ENCODE measurements at regions not wholly inside any gene's neighbourhood (a gene's known extent, or its start where the extent isn't known, plus 50 kb on each side); places are given as distances from the start of the nearest gene placed in this dataset.

- Histone ChIP-seq H3K36me3 (ENCODE audit: control insufficient read depth in 1 of 2, insufficient read depth in 2 of 2, low read length in 2 of 2) (no peaks in the 10 kb centered on the region), H4K20me1 (ENCODE audit: insufficient read depth) (no peaks in the 10 kb centered on the region), H3K4me1 (ENCODE audit: control insufficient read depth in 1 of 2, insufficient read depth in 2 of 2, low read length in 2 of 2) (peaks cover 7 to 16% of the 10 kb centered on the region in 2 experiments; a peak in 3 of 4 replicates), H3K79me2 (ENCODE audit: insufficient read depth, low read length) (no peaks in the 10 kb centered on the region), H3K9me3 (ENCODE audit: control insufficient read depth in 1 of 2, insufficient read depth in 1 of 2, low read depth in 1 of 2, low read length in 2 of 2) (no peaks in the 10 kb centered on the region), H3K4me3 (replicated peaks in 1 of 2; ENCODE audit: low read depth in 1 of 2, low read length in 2 of 2) (no peak overlapping the region), H3K4me2 (ENCODE audit: low read length) (no peak overlapping the region), H2AFZ (ENCODE audit: low read depth, low read length, poor library complexity, severe bottlenecking) (no peak overlapping the region), H3K9ac (ENCODE audit: low read length) (no peak overlapping the region), H3K27me3 (ENCODE audit: insufficient read depth, low read length) (no peaks in the 10 kb centered on the region), H3K27ac (ENCODE audit: low read depth, low read length) (no peak overlapping the region), H3K9me2 (ENCODE audit: insufficient read depth) (no peaks in the 10 kb centered on the region)
- ChIA-PET CTCF (no interaction called here), POLR2A (no interaction called here), RAD21 (ENCODE audit: low non-redundant PET in 1 of 2, low total read pairs in 2 of 2, uncharacterized antibody in 2 of 2, unreplicated experiment in 2 of 2) (no interaction called here)
- BruUV-seq (replicated peaks): no TSS peak
- no peak for DNase-seq (ENCODE audit: low read depth, low spot score)
- intact Hi-C loops (cut with micrococcal nuclease): no loop called here
- ATAC-seq: no peak
- TF ChIP-seq ZBTB33 (IDR thresholded peaks at IDR 0.05; ENCODE audit: extremely low read depth, insufficient replicate concordance, low read length) (no peak), ZNF274 (IDR thresholded peaks at IDR 0.05; ENCODE audit: low read depth, low read length) (no peak), RAD21 (IDR thresholded peaks at IDR 0.05; ENCODE audit: low read depth) (no peak), POLR2AphosphoS5 (IDR thresholded peaks at IDR 0.05; ENCODE audit: low read depth, low read length) (no peak), SIN3A (IDR thresholded peaks at IDR 0.05; ENCODE audit: low read depth) (no peak), TCF7L2 (IDR thresholded peaks at IDR 0.05; ENCODE audit: borderline replicate concordance, extremely low read depth, insufficient read depth, insufficient read length) (no peak), YY1 (IDR thresholded peaks at IDR 0.05; ENCODE audit: extremely low read depth, insufficient replicate concordance, low read depth, low read length) (no peak), EZH2phosphoT487 (IDR thresholded peaks at IDR 0.05; ENCODE audit: borderline replicate concordance) (no peak), POLR2A (IDR thresholded peaks at IDR 0.05; ENCODE audit: borderline replicate concordance, extremely low read depth, insufficient read depth, insufficient read length) (no peak), EGR1 (IDR thresholded peaks at IDR 0.05; ENCODE audit: low read depth) (no peak), MAX (IDR thresholded peaks at IDR 0.05) (no peak)
- TF ChIP-seq, protein P1, sequence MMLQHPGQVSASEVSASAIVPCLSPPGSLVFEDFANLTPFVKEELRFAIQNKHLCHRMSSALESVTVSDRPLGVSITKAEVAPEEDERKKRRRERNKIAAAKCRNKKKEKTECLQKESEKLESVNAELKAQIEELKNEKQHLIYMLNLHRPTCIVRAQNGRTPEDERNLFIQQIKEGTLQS (IDR thresholded peaks at IDR 0.05): no peak
- TF ChIP-seq, protein P2, sequence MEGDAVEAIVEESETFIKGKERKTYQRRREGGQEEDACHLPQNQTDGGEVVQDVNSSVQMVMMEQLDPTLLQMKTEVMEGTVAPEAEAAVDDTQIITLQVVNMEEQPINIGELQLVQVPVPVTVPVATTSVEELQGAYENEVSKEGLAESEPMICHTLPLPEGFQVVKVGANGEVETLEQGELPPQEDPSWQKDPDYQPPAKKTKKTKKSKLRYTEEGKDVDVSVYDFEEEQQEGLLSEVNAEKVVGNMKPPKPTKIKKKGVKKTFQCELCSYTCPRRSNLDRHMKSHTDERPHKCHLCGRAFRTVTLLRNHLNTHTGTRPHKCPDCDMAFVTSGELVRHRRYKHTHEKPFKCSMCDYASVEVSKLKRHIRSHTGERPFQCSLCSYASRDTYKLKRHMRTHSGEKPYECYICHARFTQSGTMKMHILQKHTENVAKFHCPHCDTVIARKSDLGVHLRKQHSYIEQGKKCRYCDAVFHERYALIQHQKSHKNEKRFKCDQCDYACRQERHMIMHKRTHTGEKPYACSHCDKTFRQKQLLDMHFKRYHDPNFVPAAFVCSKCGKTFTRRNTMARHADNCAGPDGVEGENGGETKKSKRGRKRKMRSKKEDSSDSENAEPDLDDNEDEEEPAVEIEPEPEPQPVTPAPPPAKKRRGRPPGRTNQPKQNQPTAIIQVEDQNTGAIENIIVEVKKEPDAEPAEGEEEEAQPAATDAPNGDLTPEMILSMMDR (IDR thresholded peaks at IDR 0.05 in 2 of 3, conservative IDR thresholded peaks at IDR 0.05 in 1 of 3; ENCODE audit: borderline replicate concordance in 1 of 3, insufficient read depth in 1 of 3, low read depth in 2 of 3, low read length in 2 of 3): no peak
Observed at GRCh38 chr18:27848336-27848735, 328.6 kb downstream of the CDH2 start.

All from HCT116 (cell line).